Natural killer cell (primary cell): ENCODE measurements at regions not wholly inside any gene's neighbourhood (a gene's known extent, or its start where the extent isn't known, plus 50 kb on each side); places are given as distances from the start of the nearest gene placed in this dataset.

Experiments used
- ATAC-seq, 3 donors: fragments of 150-1000 bp in 2 of 3; fragments of 200-7000 bp in 1 of 3; cut with Tn5 transposase; 1 replicate in 1 of 3; 2 replicates in 2 of 3; pipeline ENCODE4 v1.10.0; 2021; ENCODE audit warnings: mild to moderate bottlenecking in 2 of 3, moderate library complexity in 2 of 3
- DNase-seq, 2 donors: peaks; one replicate each; pipeline versions ENCODE4 v3.0.0 to v3.0.0-alpha.2; 2013 to 2021; ENCODE audit warnings: mixed read lengths in 1 of 2
- H3K27ac ChIP-seq: one replicate; pipeline ENCODE4 v1.5.1; 2013; ENCODE audit warnings: mild to moderate bottlenecking, low read length
- H3K27me3 ChIP-seq: one replicate; pipeline ENCODE4 v1.6.1; 2013; ENCODE audit warnings: low read length; ENCODE audit not compliant: control insufficient read depth, insufficient read depth
- H3K36me3 ChIP-seq: one replicate; pipeline ENCODE4 v1.6.1; 2013; ENCODE audit warnings: low read length; ENCODE audit not compliant: control insufficient read depth, insufficient read depth
- H3K4me1 ChIP-seq: one replicate; pipeline ENCODE4 v1.6.1; 2013; ENCODE audit warnings: low read length; ENCODE audit not compliant: control insufficient read depth, insufficient read depth
- H3K4me3 ChIP-seq: one replicate; pipeline ENCODE4 v1.5.1; 2013; ENCODE audit warnings: low read length
- H3K9me3 ChIP-seq: one replicate; pipeline ENCODE4 v1.6.1; 2013; ENCODE audit warnings: low read length; ENCODE audit not compliant: control insufficient read depth, insufficient read depth
- H3K27ac Mint-ChIP-seq, 2 donors: one replicate each; pipeline ENCODE4 v1.8.0; 2022; ENCODE audit warnings: mild to moderate bottlenecking in 2 of 2, mixed read lengths in 2 of 2, moderate library complexity in 1 of 2
- H3K27me3 Mint-ChIP-seq, 2 donors: one replicate each; pipeline ENCODE4 v1.8.0; 2022; ENCODE audit warnings: low read depth in 2 of 2, mixed read lengths in 2 of 2
- H3K36me3 Mint-ChIP-seq: one replicate; pipeline ENCODE4 v1.8.0; 2022; ENCODE audit warnings: mixed read lengths
- H3K4me1 Mint-ChIP-seq, 2 donors: one replicate each; pipeline ENCODE4 v1.8.0; 2022; ENCODE audit warnings: mixed read lengths in 2 of 2
- H3K4me3 Mint-ChIP-seq: one replicate; pipeline ENCODE4 v1.8.0; 2022; ENCODE audit warnings: mild to moderate bottlenecking, moderate library complexity, mixed read lengths
- H3K9me3 Mint-ChIP-seq, 2 donors: one replicate each; pipeline ENCODE4 v1.8.0; 2022; ENCODE audit warnings: mixed read lengths in 2 of 2
- CTCF ChIP-seq: fragments of 200-600 bp; IDR thresholded peaks from one replicate; pipeline ENCODE4 v1.8.0; 2022; ENCODE audit warnings: antibody characterized with exemption
- WGBS: methylation state at CpG from one replicate; pipeline ENCODE4 v1.1.7; 2013; ENCODE audit warnings: missing lambda C conversion rate; ENCODE audit not compliant: insufficient coverage; 5-methylcytosine and 5-hydroxymethylcytosine counted together
- intact Hi-C: fragments of 100-400 bp; cut with micrococcal nuclease; formaldehyde crosslinking; loops from one replicate; pipeline ENCODE4 v1.14.2; 2022

GRCh38 chr2:150566289-150566688, 78.8 kb upstream of the RND3 start:
- Histone ChIP-seq H3K27me3 (no peaks in the 10 kb centered on the region), H3K4me1 (no peaks in the 10 kb centered on the region), H3K36me3 (no peaks in the 10 kb centered on the region), H3K9me3 (no peaks in the 10 kb centered on the region), H3K27ac (no peak overlapping the region), H3K4me3 (no peak overlapping the region)
- DNase-seq (no peak), ATAC-seq (no peak)
- Mint-ChIP-seq H3K27ac (no peak overlapping the region), H3K9me3 (peaks cover 8 to 9% of the 10 kb centered on the region in 2 donors), H3K36me3 (peaks cover 6% of the 10 kb centered on the region), H3K4me1 (no peaks in the 10 kb centered on the region), H3K27me3 (no peaks in the 10 kb centered on the region), H3K4me3 (no peak overlapping the region)
- no peak for TF ChIP-seq CTCF
- intact Hi-C loops: no loop called here
- WGBS: 92% methylated on average over 2 of the region's 3 CpGs

GRCh38 chr2:150561076-150561475, 73.6 kb upstream of the RND3 start:
- Mint-ChIP-seq H3K27me3 (no peaks in the 10 kb centered on the region), H3K4me3 (no peak overlapping the region), H3K9me3 (peaks cover 9 to 12% of the 10 kb centered on the region in 2 donors), H3K4me1 (no peaks in the 10 kb centered on the region), H3K27ac (no peak overlapping the region), H3K36me3 (peaks cover 2% of the 10 kb centered on the region)
- Histone ChIP-seq H3K36me3 (no peaks in the 10 kb centered on the region), H3K4me1 (no peaks in the 10 kb centered on the region), H3K9me3 (no peaks in the 10 kb centered on the region), H3K27me3 (no peaks in the 10 kb centered on the region), H3K4me3 (no peak overlapping the region), H3K27ac (no peak overlapping the region)
- no peak for TF ChIP-seq CTCF
- WGBS: 78% methylated on average over 1 of the region's 1 CpG
- intact Hi-C loops: no loop called here
- ATAC-seq (no peak), DNase-seq (no peak)

GRCh38 chr2:150557020-150557600, 69.6 kb upstream of the RND3 start:
- H3K27ac ChIP-seq: no peak overlapping the region
- DNase-seq (no peak), ATAC-seq (no peak)
- Mint-ChIP-seq H3K27ac (no peak overlapping the region), H3K4me3 (no peak overlapping the region), H3K9me3 (peaks cover 8 to 10% of the 10 kb centered on the region in 2 donors), H3K36me3 (no peaks in the 10 kb centered on the region), H3K27me3 (no peaks in the 10 kb centered on the region), H3K4me1 (no peaks in the 10 kb centered on the region)
- no peaks in the 10 kb centered on the region for H3K4me1 ChIP-seq
- 67% methylated on average over 1 of the region's 2 CpGs for WGBS
- intact Hi-C loops: no loop called here
- H3K4me3 ChIP-seq: no peak overlapping the region
- H3K9me3 ChIP-seq: no peaks in the 10 kb centered on the region
- TF ChIP-seq CTCF: no peak
- no peaks in the 10 kb centered on the region for H3K36me3 ChIP-seq
- H3K27me3 ChIP-seq: no peaks in the 10 kb centered on the region
